ENCODE measurements at regions not wholly inside any gene's neighbourhood (a gene's known extent, or its start where the extent isn't known, plus 50 kb on each side); places are given as distances from the start of the nearest gene placed in this dataset.

DNA sequence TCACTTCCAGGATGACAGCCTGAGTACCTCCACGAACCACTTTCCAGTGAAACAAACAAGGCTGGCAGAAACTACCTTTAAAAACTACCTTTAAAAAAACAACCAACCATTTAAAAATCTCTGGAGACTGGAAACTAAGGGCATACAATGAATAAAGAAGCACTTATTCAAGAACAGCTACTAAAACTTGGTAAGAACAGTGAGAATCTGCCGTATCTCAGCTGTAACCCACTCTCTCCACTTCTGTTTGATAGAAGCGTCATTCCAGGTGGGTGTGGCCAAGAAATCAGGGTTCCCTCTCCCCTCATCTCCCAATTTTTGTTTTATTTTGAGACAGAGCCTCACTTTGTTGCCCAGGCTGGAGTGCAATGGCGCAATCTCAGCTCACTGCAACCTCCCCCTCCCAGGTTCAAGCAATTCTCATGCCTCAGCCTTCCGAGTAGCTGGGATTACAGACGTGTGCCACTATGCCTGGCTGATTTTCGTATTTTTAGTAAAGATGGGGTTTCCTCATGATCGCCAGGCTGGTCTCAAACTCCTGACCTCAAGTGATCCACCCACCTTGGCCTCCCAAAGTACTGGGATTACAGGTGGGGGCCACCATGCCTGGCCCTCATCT lies 158.8 kb upstream of the CHST15 start:
- Histone ChIP-seq H3K36me3 (ENCODE audit: control insufficient read depth, insufficient read depth, low read length) (no peaks in the 10 kb centered on the region), H3K4me1 (ENCODE audit: control insufficient read depth, insufficient read depth, low read length, poor library complexity, severe bottlenecking) (no peaks in the 10 kb centered on the region), H3K27me3 (ENCODE audit: control insufficient read depth, insufficient read depth, low read length) (no peaks in the 10 kb centered on the region), H3K4me3 (ENCODE audit: low read depth, low read length) (no peak overlapping the region), H3K9me3 (ENCODE audit: control insufficient read depth in 2 of 2, low read length in 2 of 2) (no peaks in the 10 kb centered on the region), H3K27ac (ENCODE audit: insufficient read depth, low read length, poor library complexity, severe bottlenecking) (no peak overlapping the region)
- Mint-ChIP-seq H3K9me3 (peaks cover 0 to 6% (median under 1%) of the 10 kb centered on the region in 7 donors), H3K4me1 (no peaks in the 10 kb centered on the region), H3K27me3 (peaks cover 5% of the 10 kb centered on the region), H3K36me3 (no peaks in the 10 kb centered on the region), H3K27ac (no peak overlapping the region), H3K4me3 (no peak overlapping the region)
- DNase-seq (no peak), ATAC-seq (ENCODE audit: low read depth in 2 of 2) (no peak)

DNA sequence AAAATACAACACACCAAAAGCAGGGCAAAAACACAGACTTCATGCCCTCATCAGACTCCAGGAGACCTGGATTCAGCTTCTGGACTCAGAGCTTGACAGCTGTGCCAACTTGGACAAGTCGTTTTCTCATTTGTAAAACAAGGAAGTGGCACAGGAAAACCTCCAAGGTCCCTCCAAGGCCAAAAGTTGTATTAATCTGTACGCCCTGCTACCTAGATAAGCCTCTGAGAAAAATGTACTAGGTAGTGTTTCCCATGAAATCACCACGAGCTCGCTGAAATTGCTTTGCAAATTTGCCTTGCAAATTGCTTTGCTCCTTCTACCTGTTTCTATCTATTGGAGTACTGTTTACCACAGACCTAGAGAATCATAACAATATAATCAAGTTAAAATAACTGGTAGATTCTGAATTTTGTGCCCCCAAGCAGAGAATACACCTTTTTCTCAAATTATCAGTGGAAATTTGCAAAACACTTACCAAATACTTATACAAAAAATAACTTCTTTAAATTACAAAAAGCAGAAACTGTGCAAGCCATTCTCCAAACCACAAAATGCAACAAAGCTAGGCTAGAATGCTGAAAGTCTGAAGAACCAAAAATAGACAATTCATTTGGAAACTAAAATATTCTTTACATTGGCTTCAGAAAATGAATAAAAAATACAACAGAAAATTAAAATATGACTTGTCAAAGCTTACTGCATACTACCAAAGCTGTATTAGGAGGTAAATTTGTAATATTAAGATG lies 158.1 kb upstream of the CHST15 start:
- Histone ChIP-seq H3K4me3 (ENCODE audit: low read depth, low read length) (no peak overlapping the region), H3K4me1 (ENCODE audit: control insufficient read depth, insufficient read depth, low read length, poor library complexity, severe bottlenecking) (no peaks in the 10 kb centered on the region), H3K27ac (ENCODE audit: insufficient read depth, low read length, poor library complexity, severe bottlenecking) (no peak overlapping the region), H3K9me3 (ENCODE audit: control insufficient read depth in 2 of 2, low read length in 2 of 2) (no peaks in the 10 kb centered on the region), H3K36me3 (ENCODE audit: control insufficient read depth, insufficient read depth, low read length) (no peaks in the 10 kb centered on the region), H3K27me3 (ENCODE audit: control insufficient read depth, insufficient read depth, low read length) (no peaks in the 10 kb centered on the region)
- Mint-ChIP-seq H3K27ac (no peak overlapping the region), H3K4me3 (no peak overlapping the region), H3K4me1 (no peaks in the 10 kb centered on the region), H3K36me3 (no peaks in the 10 kb centered on the region), H3K27me3 (peaks cover 5% of the 10 kb centered on the region), H3K9me3 (peaks cover 0 to 6% (median 1%) of the 10 kb centered on the region in 7 donors)
- ATAC-seq (ENCODE audit: low read depth in 2 of 2), result no peak
- no peak for DNase-seq

GRCh38 chr10:124250506-124250905 lies 157.1 kb upstream of the CHST15 start:
- Mint-ChIP-seq H3K36me3 (no peaks in the 10 kb centered on the region), H3K27me3 (peaks cover 5% of the 10 kb centered on the region), H3K27ac (no peak overlapping the region), H3K4me1 (no peaks in the 10 kb centered on the region), H3K4me3 (no peak overlapping the region), H3K9me3 (peaks cover 0 to 4% (median 1%) of the 10 kb centered on the region in 7 donors)
- no peak for DNase-seq
- H3K36me3 ChIP-seq (ENCODE audit: control insufficient read depth, insufficient read depth, low read length), result no peaks in the 10 kb centered on the region
- H3K4me1 ChIP-seq (ENCODE audit: control insufficient read depth, insufficient read depth, low read length, poor library complexity, severe bottlenecking), result no peaks in the 10 kb centered on the region
- no peak for ATAC-seq (ENCODE audit: low read depth in 2 of 2)
- H3K27me3 ChIP-seq (ENCODE audit: control insufficient read depth, insufficient read depth, low read length), result no peaks in the 10 kb centered on the region
- H3K4me3 ChIP-seq (ENCODE audit: low read depth, low read length), result no peak overlapping the region
- H3K9me3 ChIP-seq (ENCODE audit: control insufficient read depth in 2 of 2, low read length in 2 of 2), result no peaks in the 10 kb centered on the region
- no peak overlapping the region for H3K27ac ChIP-seq (ENCODE audit: insufficient read depth, low read length, poor library complexity, severe bottlenecking)

GRCh38 chr10:124249812-124250432 lies 156.5 kb upstream of the CHST15 start:
- no peaks in the 10 kb centered on the region for H3K27me3 ChIP-seq (ENCODE audit: control insufficient read depth, insufficient read depth, low read length)
- H3K4me3 ChIP-seq (ENCODE audit: low read depth, low read length), result no peak overlapping the region
- H3K4me3 Mint-ChIP-seq, result no peak overlapping the region
- H3K27me3 Mint-ChIP-seq, result no peaks in the 10 kb centered on the region
- H3K27ac Mint-ChIP-seq, result no peak overlapping the region
- H3K4me1 Mint-ChIP-seq, result no peaks in the 10 kb centered on the region
- no peaks in the 10 kb centered on the region for H3K36me3 ChIP-seq (ENCODE audit: control insufficient read depth, insufficient read depth, low read length)
- peaks cover 0 to 2% (median 0%) of the 10 kb centered on the region in 7 donors for H3K9me3 Mint-ChIP-seq
- no peaks in the 10 kb centered on the region for H3K4me1 ChIP-seq (ENCODE audit: control insufficient read depth, insufficient read depth, low read length, poor library complexity, severe bottlenecking)
- no peaks in the 10 kb centered on the region for H3K9me3 ChIP-seq (ENCODE audit: control insufficient read depth in 2 of 2, low read length in 2 of 2)
- ATAC-seq (ENCODE audit: low read depth in 2 of 2) (no peak), DNase-seq (no peak)
- no peak overlapping the region for H3K27ac ChIP-seq (ENCODE audit: insufficient read depth, low read length, poor library complexity, severe bottlenecking)
- no peaks in the 10 kb centered on the region for H3K36me3 Mint-ChIP-seq

DNA sequence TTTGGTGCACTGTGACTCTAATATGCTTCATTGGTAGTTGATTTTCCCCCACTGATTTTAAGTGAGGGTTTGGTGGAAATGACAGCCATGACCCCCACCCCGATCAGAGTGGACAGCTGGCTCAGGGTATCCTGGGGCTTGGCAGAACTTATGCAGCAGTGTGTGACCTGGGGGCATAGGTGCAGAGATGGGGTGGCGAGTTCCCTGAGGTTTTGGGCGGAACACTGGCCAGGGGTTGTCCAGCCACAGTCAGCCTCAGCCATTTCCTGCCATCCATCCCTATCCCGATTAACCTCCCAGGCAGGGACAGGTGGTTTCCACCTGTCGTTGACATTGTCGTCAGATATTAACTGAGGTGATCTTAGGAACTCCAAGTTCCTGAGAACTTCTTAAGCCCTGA lies 155.8 kb upstream of the CHST15 start:
- DNase-seq (no peak), ATAC-seq (ENCODE audit: low read depth in 2 of 2) (no peak)
- H3K27me3 Mint-ChIP-seq, result peaks cover 4% of the 10 kb centered on the region
- Histone ChIP-seq H3K4me1 (ENCODE audit: control insufficient read depth, insufficient read depth, low read length, poor library complexity, severe bottlenecking) (no peaks in the 10 kb centered on the region), H3K27ac (ENCODE audit: insufficient read depth, low read length, poor library complexity, severe bottlenecking) (no peak overlapping the region), H3K4me3 (ENCODE audit: low read depth, low read length) (no peak overlapping the region), H3K27me3 (ENCODE audit: control insufficient read depth, insufficient read depth, low read length) (no peaks in the 10 kb centered on the region), H3K36me3 (ENCODE audit: control insufficient read depth, insufficient read depth, low read length) (no peaks in the 10 kb centered on the region), H3K9me3 (ENCODE audit: control insufficient read depth in 2 of 2, low read length in 2 of 2) (no peaks in the 10 kb centered on the region)
- no peak overlapping the region for H3K27ac Mint-ChIP-seq
- no peaks in the 10 kb centered on the region for H3K36me3 Mint-ChIP-seq
- H3K4me3 Mint-ChIP-seq, result no peak overlapping the region
- H3K9me3 Mint-ChIP-seq, result peaks cover 0 to 2% (median 0%) of the 10 kb centered on the region in 7 donors
- no peaks in the 10 kb centered on the region for H3K4me1 Mint-ChIP-seq

- Mint-ChIP-seq H3K4me1 (no peaks in the 10 kb centered on the region), H3K27me3 (peaks cover 4% of the 10 kb centered on the region), H3K36me3 (no peaks in the 10 kb centered on the region), H3K27ac (no peak overlapping the region), H3K4me3 (no peak overlapping the region), H3K9me3 (peaks cover 0 to 3% (median 0%) of the 10 kb centered on the region in 7 donors)
- H3K27me3 ChIP-seq (ENCODE audit: control insufficient read depth, insufficient read depth, low read length), result no peaks in the 10 kb centered on the region
- no peaks in the 10 kb centered on the region for H3K36me3 ChIP-seq (ENCODE audit: control insufficient read depth, insufficient read depth, low read length)
- DNase-seq (no peak), ATAC-seq (ENCODE audit: low read depth in 2 of 2) (no peak)
- no peaks in the 10 kb centered on the region for H3K4me1 ChIP-seq (ENCODE audit: control insufficient read depth, insufficient read depth, low read length, poor library complexity, severe bottlenecking)
- H3K9me3 ChIP-seq (ENCODE audit: control insufficient read depth in 2 of 2, low read length in 2 of 2), result no peaks in the 10 kb centered on the region
- H3K27ac ChIP-seq (ENCODE audit: insufficient read depth, low read length, poor library complexity, severe bottlenecking), result no peak overlapping the region
- H3K4me3 ChIP-seq (ENCODE audit: low read depth, low read length), result no peak overlapping the region
Measured at GRCh38 chr10:124248056-124249045, 155.0 kb upstream of the CHST15 start.

DNA sequence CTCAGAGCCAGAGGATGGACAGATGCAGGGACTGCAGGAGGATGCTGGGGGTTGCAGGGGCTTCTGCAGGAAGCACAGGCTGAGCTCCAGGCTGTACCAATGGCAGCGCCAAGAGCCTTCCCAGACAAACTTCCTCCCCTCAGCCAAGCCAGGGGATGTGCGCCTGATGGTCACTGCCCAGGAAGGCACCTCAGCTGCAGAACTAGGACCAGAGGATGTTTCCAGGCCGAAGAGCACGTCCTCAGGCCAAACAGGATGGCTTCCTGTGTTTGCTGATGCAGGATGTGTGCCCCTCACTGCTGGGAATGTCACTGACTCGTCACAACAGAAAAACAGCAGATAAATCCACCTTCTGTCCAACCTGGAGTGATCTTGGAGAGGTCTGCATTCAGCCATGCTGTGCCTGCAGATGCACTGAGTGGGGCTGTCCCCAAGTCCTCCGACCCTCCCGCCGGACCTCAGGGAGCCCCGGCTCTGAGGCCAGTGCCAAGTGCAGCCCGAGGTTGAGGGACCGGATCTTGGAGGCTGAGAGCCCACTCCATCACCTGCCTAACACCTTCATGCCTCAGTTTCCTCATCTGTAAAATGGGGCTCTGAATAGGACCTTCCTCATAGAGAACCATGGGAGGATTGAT lies 152.5 kb upstream of the CHST15 start:
- H3K4me3 Mint-ChIP-seq, result no peak overlapping the region
- H3K27me3 Mint-ChIP-seq, result peaks cover 9% of the 10 kb centered on the region

More for the DNA sequence above, 152.5 kb upstream of the CHST15 start:
- H3K27ac Mint-ChIP-seq, result no peak overlapping the region
- no peak for ATAC-seq (ENCODE audit: low read depth in 2 of 2)
- Histone ChIP-seq H3K4me3 (ENCODE audit: low read depth, low read length) (no peak overlapping the region), H3K27ac (ENCODE audit: insufficient read depth, low read length, poor library complexity, severe bottlenecking) (no peak overlapping the region), H3K9me3 (ENCODE audit: control insufficient read depth in 2 of 2, low read length in 2 of 2) (no peaks in the 10 kb centered on the region), H3K36me3 (ENCODE audit: control insufficient read depth, insufficient read depth, low read length) (no peaks in the 10 kb centered on the region), H3K27me3 (ENCODE audit: control insufficient read depth, insufficient read depth, low read length) (no peaks in the 10 kb centered on the region), H3K4me1 (ENCODE audit: control insufficient read depth, insufficient read depth, low read length, poor library complexity, severe bottlenecking) (no peaks in the 10 kb centered on the region)
- no peaks in the 10 kb centered on the region for H3K36me3 Mint-ChIP-seq
- H3K9me3 Mint-ChIP-seq, result peaks cover 0 to 3% (median 0%) of the 10 kb centered on the region in 7 donors
- H3K4me1 Mint-ChIP-seq, result no peaks in the 10 kb centered on the region
- DNase-seq, result no peak

Measured in CD4-positive, CD25-positive, alpha-beta regulatory T cell (primary cell).